WTC11 (cell line): ENCODE measurements at regions not wholly inside any gene's neighbourhood (a gene's known extent, or its start where the extent isn't known, plus 50 kb on each side); places are given as distances from the start of the nearest gene placed in this dataset.

Experiments
- ATAC-seq: fragments of 200-7000 bp; cut with Tn5 transposase; 2 replicates; pipeline ENCODE4 v1.10.0; 2021; ENCODE audit warnings: mild to moderate bottlenecking, moderate library complexity
- CTCF ChIA-PET: fragments of 300-600 bp; sonication (Branson Sonifier 250); formaldehyde crosslinking; loops from one replicate; lab custom pipeline; 2021; ENCODE audit warnings: antibody characterized with exemption; lab: Charles Lee
- POLR2A ChIA-PET: fragments of 350-600 bp; sonication (Branson Sonifier 250); formaldehyde crosslinking; loops from one replicate; lab custom pipeline; 2021; ENCODE audit warnings: antibody characterized with exemption; lab: Charles Lee
- DNase-seq: peaks from one replicate; pipeline ENCODE4 v3.0.0; 2021; ENCODE audit warnings: low spot score
- H3K27ac Mint-ChIP-seq: 2 replicates; pipeline ENCODE4 v1.8.0; 2021; ENCODE audit warnings: mixed read lengths
- H3K27me3 Mint-ChIP-seq: 2 replicates; pipeline ENCODE4 v1.8.0; 2021; ENCODE audit warnings: low read depth, mild to moderate bottlenecking, moderate library complexity, mixed read lengths
- H3K36me3 Mint-ChIP-seq: 2 replicates; pipeline ENCODE4 v1.8.0; 2021; ENCODE audit warnings: mixed read lengths
- H3K4me1 Mint-ChIP-seq: 2 replicates; pipeline ENCODE4 v1.8.0; 2022; ENCODE audit warnings: mixed read lengths
- H3K4me3 Mint-ChIP-seq: 2 replicates; pipeline ENCODE4 v1.8.0; 2021; ENCODE audit warnings: mild to moderate bottlenecking, moderate library complexity, mixed read lengths
- H3K9me3 Mint-ChIP-seq: 2 replicates; pipeline ENCODE4 v1.8.0; 2021; ENCODE audit warnings: mixed read lengths
- ATF1 ChIP-seq: sonication (generic); formaldehyde crosslinking; IDR thresholded peaks from 2 replicates; pipeline ENCODE4 v1.8.1; 2023; ENCODE audit warnings: mild to moderate bottlenecking, moderate library complexity, missing genetic modification reagents
- ATF3 ChIP-seq: sonication (generic); formaldehyde crosslinking; conservative IDR thresholded peaks from 2 replicates; pipeline ENCODE4 v1.8.1; 2022; ENCODE audit warnings: mild to moderate bottlenecking, missing genetic modification reagents
- EMX1 ChIP-seq: fragments of 250-450 bp; sonication (Bioruptor Pico); IDR thresholded peaks from 2 replicates; pipeline ENCODE4 v1.8.0; 2021; ENCODE audit warnings: mild to moderate bottlenecking
- ERG ChIP-seq: fragments of 250-450 bp; sonication (Bioruptor Pico); IDR thresholded peaks from 2 replicates; pipeline ENCODE4 v1.8.0; 2021; ENCODE audit warnings: mild to moderate bottlenecking
- ETV6 ChIP-seq: sonication (generic); formaldehyde crosslinking; IDR thresholded peaks from 2 replicates; pipeline ENCODE4 v1.8.1; 2022; ENCODE audit warnings: mild to moderate bottlenecking, missing genetic modification reagents
- GABPB1 ChIP-seq: sonication (generic); formaldehyde crosslinking; IDR thresholded peaks from 2 replicates; pipeline ENCODE4 v1.8.1; 2023; ENCODE audit warnings: mild to moderate bottlenecking, missing genetic modification reagents
- GRHL2 ChIP-seq: fragments of 250-450 bp; sonication (Bioruptor Pico); IDR thresholded peaks from 2 replicates; pipeline ENCODE4 v1.8.0; 2022; ENCODE audit warnings: mild to moderate bottlenecking, moderate library complexity; ENCODE audit not compliant: insufficient replicate concordance, severe bottlenecking
- JUN ChIP-seq: sonication (generic); formaldehyde crosslinking; IDR thresholded peaks from 2 replicates; pipeline ENCODE4 v1.8.0; 2023; ENCODE audit warnings: mild to moderate bottlenecking, missing genetic modification reagents
- KAT7 ChIP-seq: sonication (generic); formaldehyde crosslinking; IDR thresholded peaks from 2 replicates; pipeline ENCODE4 v1.8.1; 2023; ENCODE audit warnings: missing genetic modification reagents, mild to moderate bottlenecking, borderline replicate concordance
- NFATC4 ChIP-seq: fragments of 250-450 bp; sonication (Bioruptor Pico); IDR thresholded peaks from 2 replicates; pipeline ENCODE4 v1.9.0; 2021; ENCODE audit warnings: mild to moderate bottlenecking
- NFE2L1 ChIP-seq: sonication (generic); formaldehyde crosslinking; IDR thresholded peaks from 2 replicates; pipeline ENCODE4 v1.8.1; 2023; ENCODE audit warnings: missing genetic modification reagents
- NR1H2 ChIP-seq: sonication (generic); formaldehyde crosslinking; IDR thresholded peaks from 2 replicates; pipeline ENCODE4 v1.9.0; 2021; ENCODE audit warnings: mild to moderate bottlenecking, moderate library complexity, missing genetic modification reagents
- NR3C1 ChIP-seq: sonication (generic); formaldehyde crosslinking; conservative IDR thresholded peaks from 2 replicates; pipeline ENCODE4 v1.8.1; 2023; ENCODE audit warnings: low read depth, mild to moderate bottlenecking, missing genetic modification reagents
- RELA ChIP-seq: sonication (generic); formaldehyde crosslinking; IDR thresholded peaks from 2 replicates; pipeline ENCODE4 v1.8.1; 2022; ENCODE audit warnings: missing genetic modification reagents, mild to moderate bottlenecking, borderline replicate concordance
- RORB ChIP-seq: fragments of 250-450 bp; sonication (Bioruptor Pico); IDR thresholded peaks from 2 replicates; pipeline ENCODE4 v1.9.0; 2021; ENCODE audit warnings: mild to moderate bottlenecking
- SMAD3 ChIP-seq: sonication (generic); formaldehyde crosslinking; IDR thresholded peaks from 2 replicates; pipeline ENCODE4 v1.8.0; 2022; ENCODE audit warnings: missing genetic modification reagents, mild to moderate bottlenecking, borderline replicate concordance
- SMAD4 ChIP-seq: sonication (generic); formaldehyde crosslinking; IDR thresholded peaks from 2 replicates; pipeline ENCODE4 v1.8.0; 2022; ENCODE audit warnings: mild to moderate bottlenecking, missing genetic modification reagents
- TCF7 ChIP-seq: sonication (generic); formaldehyde crosslinking; IDR thresholded peaks from 2 replicates; pipeline ENCODE4 v1.8.0; 2022; ENCODE audit warnings: mild to moderate bottlenecking, low read depth, missing genetic modification reagents, moderate library complexity
- USF2 ChIP-seq: sonication (generic); formaldehyde crosslinking; IDR thresholded peaks from 2 replicates; pipeline ENCODE4 v1.8.1; 2023; ENCODE audit warnings: mild to moderate bottlenecking, missing genetic modification reagents, moderate library complexity
- ZMAT4 ChIP-seq: fragments of 250-450 bp; sonication (Bioruptor Pico); IDR thresholded peaks from 2 replicates; pipeline ENCODE4 v1.9.0; 2021; ENCODE audit warnings: mild to moderate bottlenecking
- ZNF317 ChIP-seq: sonication (generic); formaldehyde crosslinking; IDR thresholded peaks from 2 replicates; pipeline ENCODE4 v1.8.1; 2023; ENCODE audit warnings: low read depth, mild to moderate bottlenecking, moderate library complexity, missing genetic modification reagents, borderline replicate concordance
- TF ChIP-seq, protein P1 (sequence below): sonication (generic); formaldehyde crosslinking; IDR thresholded peaks from 2 replicates; pipeline ENCODE4 v1.8.1; 2022; ENCODE audit warnings: mild to moderate bottlenecking, moderate library complexity, missing genetic modification reagents
- TF ChIP-seq, protein P2 (sequence below): sonication (generic); formaldehyde crosslinking; IDR thresholded peaks from 2 replicates; pipeline ENCODE4 v1.8.1; 2022; ENCODE audit warnings: low read depth, missing genetic modification reagents, borderline replicate concordance
- TF ChIP-seq, protein P3 (sequence below): sonication (generic); formaldehyde crosslinking; IDR thresholded peaks from 2 replicates; pipeline ENCODE4 v1.8.1; 2023; ENCODE audit warnings: mild to moderate bottlenecking, missing genetic modification reagents, borderline replicate concordance

DNA sequence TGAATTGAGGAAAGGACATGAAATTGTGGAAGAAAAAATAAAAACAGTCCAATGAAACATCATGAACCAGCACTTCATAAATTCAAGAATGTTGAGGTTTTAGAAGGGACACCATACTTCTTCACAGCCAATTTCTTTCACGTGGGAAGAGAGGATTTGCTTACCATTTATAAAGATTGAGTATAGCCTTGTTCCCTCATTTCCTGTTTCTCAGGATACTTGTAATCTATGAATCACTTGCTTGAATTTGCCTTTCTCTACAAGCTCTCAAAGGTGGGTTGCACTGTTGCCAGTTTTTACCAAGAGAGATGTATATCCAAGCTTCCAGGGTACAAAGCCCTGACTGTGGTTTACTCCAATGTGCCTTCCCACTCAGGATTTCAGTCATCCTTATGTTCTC is 116.1 kb downstream of the DUSP6 start (continued):
- TF ChIP-seq, protein P1, sequence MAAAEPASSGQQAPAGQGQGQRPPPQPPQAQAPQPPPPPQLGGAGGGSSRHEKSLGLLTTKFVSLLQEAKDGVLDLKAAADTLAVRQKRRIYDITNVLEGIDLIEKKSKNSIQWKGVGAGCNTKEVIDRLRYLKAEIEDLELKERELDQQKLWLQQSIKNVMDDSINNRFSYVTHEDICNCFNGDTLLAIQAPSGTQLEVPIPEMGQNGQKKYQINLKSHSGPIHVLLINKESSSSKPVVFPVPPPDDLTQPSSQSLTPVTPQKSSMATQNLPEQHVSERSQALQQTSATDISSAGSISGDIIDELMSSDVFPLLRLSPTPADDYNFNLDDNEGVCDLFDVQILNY = no peak
- TF ChIP-seq GRHL2 = no peak

- POLR2A ChIA-PET = no interaction called here
- H3K36me3 Mint-ChIP-seq = no peaks in the 10 kb centered on the region
These were observed 116.9 kb downstream of the DUSP6 start for GRCh38 chr12:89235189-89235993.

DNA sequence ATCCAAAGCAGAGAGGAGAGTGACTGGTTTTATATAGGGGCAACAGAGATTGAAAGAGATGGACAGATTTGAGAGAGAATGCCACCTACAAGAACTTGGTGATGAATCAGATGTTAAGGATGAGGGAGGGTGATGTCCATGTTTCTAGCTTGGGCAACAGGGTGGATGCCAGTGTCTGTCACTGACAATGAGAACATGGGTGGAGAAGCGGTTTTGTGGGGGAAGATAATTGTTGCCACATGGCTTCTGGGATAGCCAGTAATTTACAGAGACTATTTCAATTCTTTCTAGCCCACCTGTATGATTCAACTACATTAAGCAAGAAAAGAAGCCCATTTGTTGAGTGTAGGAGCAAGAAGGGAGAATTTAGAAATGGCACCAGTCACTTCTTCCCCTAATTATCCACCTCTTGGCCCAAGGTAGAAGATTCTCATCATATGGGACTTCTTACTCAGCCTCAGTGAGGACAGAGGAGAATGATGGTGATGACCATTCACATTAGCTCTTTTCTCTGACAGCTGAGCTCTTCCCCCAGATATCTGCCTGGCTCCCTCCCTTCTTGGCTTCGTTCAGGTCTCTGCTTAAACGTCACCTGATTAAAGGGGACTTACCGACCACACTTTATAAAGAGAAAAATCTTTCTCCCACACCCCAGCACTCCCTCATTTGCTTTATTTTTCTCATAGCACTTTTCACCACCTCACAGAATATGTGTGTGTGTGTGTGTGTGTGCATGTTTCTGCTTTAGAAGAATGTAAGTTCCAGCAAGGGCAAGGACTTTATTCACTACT is 117.8 kb downstream of the DUSP6 start:
- ATAC-seq (no peak), DNase-seq (no peak)
- H3K27me3 Mint-ChIP-seq = no peaks in the 10 kb centered on the region; the same call in 1 of the 2 replicates
- ChIA-PET POLR2A (no interaction called here), CTCF (interaction anchor here (1.5 kb wide), 1 partner anchor 11 kb away, joined by 3 read pairs; no protein-coding TSS in a partner anchor)
- H3K4me1 Mint-ChIP-seq = peaks cover 15% of the 10 kb centered on the region
- TF ChIP-seq ZMAT4 (CRISPR knock-in tag) = no peak
- TF ChIP-seq ATF3 (CRISPR knock-in tag) = no peak
- no peak for TF ChIP-seq NR3C1
- TF ChIP-seq GABPB1 (CRISPR knock-in tag) = no peak
- no peak for TF ChIP-seq KAT7
- TF ChIP-seq EMX1 (CRISPR knock-in tag) = no peak
- TF ChIP-seq, protein P2, sequence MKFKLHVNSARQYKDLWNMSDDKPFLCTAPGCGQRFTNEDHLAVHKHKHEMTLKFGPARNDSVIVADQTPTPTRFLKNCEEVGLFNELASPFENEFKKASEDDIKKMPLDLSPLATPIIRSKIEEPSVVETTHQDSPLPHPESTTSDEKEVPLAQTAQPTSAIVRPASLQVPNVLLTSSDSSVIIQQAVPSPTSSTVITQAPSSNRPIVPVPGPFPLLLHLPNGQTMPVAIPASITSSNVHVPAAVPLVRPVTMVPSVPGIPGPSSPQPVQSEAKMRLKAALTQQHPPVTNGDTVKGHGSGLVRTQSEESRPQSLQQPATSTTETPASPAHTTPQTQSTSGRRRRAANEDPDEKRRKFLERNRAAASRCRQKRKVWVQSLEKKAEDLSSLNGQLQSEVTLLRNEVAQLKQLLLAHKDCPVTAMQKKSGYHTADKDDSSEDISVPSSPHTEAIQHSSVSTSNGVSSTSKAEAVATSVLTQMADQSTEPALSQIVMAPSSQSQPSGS (CRISPR knock-in tag) = no peak
- no peak for TF ChIP-seq NR1H2 (CRISPR knock-in tag)
- no peak for TF ChIP-seq NFE2L1
- TF ChIP-seq USF2 (CRISPR knock-in tag) = no peak
- no peak for TF ChIP-seq ERG (CRISPR knock-in tag)
- no peak for TF ChIP-seq RORB (CRISPR knock-in tag)
- TF ChIP-seq ZNF317 (CRISPR knock-in tag) = no peak
- TF ChIP-seq, protein P3, sequence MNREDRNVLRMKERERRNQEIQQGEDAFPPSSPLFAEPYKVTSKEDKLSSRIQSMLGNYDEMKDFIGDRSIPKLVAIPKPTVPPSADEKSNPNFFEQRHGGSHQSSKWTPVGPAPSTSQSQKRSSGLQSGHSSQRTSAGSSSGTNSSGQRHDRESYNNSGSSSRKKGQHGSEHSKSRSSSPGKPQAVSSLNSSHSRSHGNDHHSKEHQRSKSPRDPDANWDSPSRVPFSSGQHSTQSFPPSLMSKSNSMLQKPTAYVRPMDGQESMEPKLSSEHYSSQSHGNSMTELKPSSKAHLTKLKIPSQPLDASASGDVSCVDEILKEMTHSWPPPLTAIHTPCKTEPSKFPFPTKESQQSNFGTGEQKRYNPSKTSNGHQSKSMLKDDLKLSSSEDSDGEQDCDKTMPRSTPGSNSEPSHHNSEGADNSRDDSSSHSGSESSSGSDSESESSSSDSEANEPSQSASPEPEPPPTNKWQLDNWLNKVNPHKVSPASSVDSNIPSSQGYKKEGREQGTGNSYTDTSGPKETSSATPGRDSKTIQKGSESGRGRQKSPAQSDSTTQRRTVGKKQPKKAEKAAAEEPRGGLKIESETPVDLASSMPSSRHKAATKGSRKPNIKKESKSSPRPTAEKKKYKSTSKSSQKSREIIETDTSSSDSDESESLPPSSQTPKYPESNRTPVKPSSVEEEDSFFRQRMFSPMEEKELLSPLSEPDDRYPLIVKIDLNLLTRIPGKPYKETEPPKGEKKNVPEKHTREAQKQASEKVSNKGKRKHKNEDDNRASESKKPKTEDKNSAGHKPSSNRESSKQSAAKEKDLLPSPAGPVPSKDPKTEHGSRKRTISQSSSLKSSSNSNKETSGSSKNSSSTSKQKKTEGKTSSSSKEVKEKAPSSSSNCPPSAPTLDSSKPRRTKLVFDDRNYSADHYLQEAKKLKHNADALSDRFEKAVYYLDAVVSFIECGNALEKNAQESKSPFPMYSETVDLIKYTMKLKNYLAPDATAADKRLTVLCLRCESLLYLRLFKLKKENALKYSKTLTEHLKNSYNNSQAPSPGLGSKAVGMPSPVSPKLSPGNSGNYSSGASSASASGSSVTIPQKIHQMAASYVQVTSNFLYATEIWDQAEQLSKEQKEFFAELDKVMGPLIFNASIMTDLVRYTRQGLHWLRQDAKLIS = no peak
- TF ChIP-seq TCF7 (CRISPR knock-in tag) = no peak
- TF ChIP-seq SMAD4 (CRISPR knock-in tag) = no peak
- TF ChIP-seq JUN (CRISPR knock-in tag) = no peak
- TF ChIP-seq ATF1 = no peak
- H3K36me3 Mint-ChIP-seq = no peaks in the 10 kb centered on the region
- H3K27ac Mint-ChIP-seq = no peak overlapping the region
- no peak overlapping the region for H3K4me3 Mint-ChIP-seq
- H3K9me3 Mint-ChIP-seq = peaks cover 10% of the 10 kb centered on the region

More at GRCh38 chr12:89235189-89235993, 116.9 kb downstream of the DUSP6 start:
- CTCF ChIA-PET = interaction anchor here (1.5 kb wide), 1 partner anchor 10 kb away, joined by 3 read pairs; no protein-coding TSS in a partner anchor
- Mint-ChIP-seq H3K4me1 (peaks cover 18% of the 10 kb centered on the region), H3K27me3 (no peaks in the 10 kb centered on the region; the same call in 1 of the 2 replicates), H3K27ac (no peak overlapping the region), H3K4me3 (no peak overlapping the region), H3K9me3 (peaks cover 10% of the 10 kb centered on the region)
- DNase-seq (no peak), ATAC-seq (no peak)
- TF ChIP-seq NFE2L1 = no peak
- TF ChIP-seq RELA (CRISPR knock-in tag) = no peak
- TF ChIP-seq NFATC4 (CRISPR knock-in tag) = no peak
- no peak for TF ChIP-seq ETV6 (CRISPR knock-in tag)
- TF ChIP-seq SMAD3 (CRISPR knock-in tag) = no peak
- TF ChIP-seq, all 79 proteins: peak for 0
